Common myeloid progenitor, CD34-positive (primary cell): ENCODE measurements at regions not wholly inside any gene's neighbourhood (a gene's known extent, or its start where the extent isn't known, plus 50 kb on each side); places are given as distances from the start of the nearest gene placed in this dataset.

Source experiments
- CTCF ChIA-PET: fragments of 350-600 bp; sonication (Branson Sonifier 250); formaldehyde crosslinking; loops from one replicate; lab custom pipeline; 2021; ENCODE audit warnings: antibody characterized with exemption; lab: Charles Lee
- POLR2A ChIA-PET: fragments of 350-600 bp; sonication (Branson Sonifier 250); formaldehyde crosslinking; loops from one replicate; lab custom pipeline; 2021; ENCODE audit warnings: antibody characterized with exemption; lab: Charles Lee
- DNase-seq, 3 donors: peaks; one replicate each; pipeline versions ENCODE4 v3.0.0 to v3.0.0-alpha.2; 2013
- H3K27ac ChIP-seq, 2 experiments: 1 replicate in 1 of 2; 2 replicates in 1 of 2; pipeline ENCODE4 v1.7.0; 2013; ENCODE audit warnings: inconsistent platforms in 2 of 2, low read length in 2 of 2, mild to moderate bottlenecking in 2 of 2, low read depth in 1 of 2, moderate library complexity in 1 of 2; ENCODE audit not compliant: severe bottlenecking in 2 of 2, insufficient read depth in 1 of 2, poor library complexity in 1 of 2
- H3K27me3 ChIP-seq, 5 experiments: replicated peaks in 2 of 5; 1 replicate in 3 of 5; 2 replicates in 2 of 5; pipeline versions ENCODE4 v1.6.1 to v1.7.0; 2013; ENCODE audit warnings: low read length in 4 of 5, mild to moderate bottlenecking in 2 of 5, moderate library complexity in 2 of 5, inconsistent platforms in 1 of 5; ENCODE audit not compliant: insufficient read depth in 5 of 5, control insufficient read depth in 4 of 5
- H3K36me3 ChIP-seq, 4 experiments: 1 replicate in 2 of 4; 2 replicates in 2 of 4; pipeline versions ENCODE4 v1.6.1 to v1.7.0; 2013; ENCODE audit warnings: low read length in 3 of 4, control low read depth in 1 of 4, mild to moderate bottlenecking in 1 of 4; ENCODE audit not compliant: control insufficient read depth in 4 of 4, insufficient read depth in 4 of 4
- H3K4me1 ChIP-seq, 4 experiments: 1 replicate in 3 of 4; 2 replicates in 1 of 4; pipeline versions ENCODE4 v1.6.1 to v1.7.1; 2013; ENCODE audit warnings: low read length in 3 of 4, mild to moderate bottlenecking in 3 of 4, control low read depth in 1 of 4, inconsistent platforms in 1 of 4, moderate library complexity in 1 of 4; ENCODE audit not compliant: control insufficient read depth in 4 of 4, insufficient read depth in 4 of 4; ENCODE audit errors: control extremely low read depth in 1 of 4
- H3K4me3 ChIP-seq, 7 experiments: 1 replicate in 4 of 7; 2 replicates in 3 of 7; pipeline versions ENCODE4 v1.5.1 to v1.7.0; 2013; ENCODE audit warnings: mild to moderate bottlenecking in 7 of 7, low read length in 6 of 7, moderate library complexity in 6 of 7, inconsistent platforms in 2 of 7, low read depth in 2 of 7, control low read depth in 1 of 7; ENCODE audit not compliant: insufficient read depth in 4 of 7, control insufficient read depth in 1 of 7; ENCODE audit errors: extremely low read depth in 1 of 7
- H3K9me3 ChIP-seq, 5 experiments: 1 replicate in 4 of 5; 2 replicates in 1 of 5; pipeline versions ENCODE4 v1.6.1 to v1.7.1; 2013; ENCODE audit warnings: low read length in 4 of 5, mild to moderate bottlenecking in 2 of 5, inconsistent platforms in 1 of 5, low read depth in 1 of 5, moderate library complexity in 1 of 5; ENCODE audit not compliant: control insufficient read depth in 4 of 5, insufficient read depth in 2 of 5; ENCODE audit errors: control extremely low read depth in 1 of 5
- WGBS: methylation state at CpG from one replicate; pipeline ENCODE4 v1.1.5; 2013; ENCODE audit not compliant: insufficient coverage; 5-methylcytosine and 5-hydroxymethylcytosine counted together

DNA sequence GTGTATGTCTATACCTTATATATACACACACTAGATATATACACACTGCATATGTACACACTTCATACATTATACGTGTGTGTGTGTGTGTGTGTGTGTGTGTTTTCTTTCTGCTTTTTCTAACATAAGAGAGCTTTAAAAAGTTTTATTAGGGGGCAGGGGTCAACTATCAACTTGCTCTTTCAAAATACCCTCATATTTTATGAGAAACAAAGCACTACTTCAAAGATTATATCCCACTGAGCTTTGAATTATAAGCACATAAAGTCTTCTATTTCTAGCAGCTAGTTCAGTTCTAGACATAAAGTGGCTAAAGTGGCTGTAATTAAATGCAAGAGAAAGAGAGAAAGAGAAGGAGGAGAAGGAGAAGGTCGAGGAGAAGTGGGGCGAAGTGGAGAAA, 1361.3 kb downstream of the ZPLD1 start:
- no peaks in the 10 kb centered on the region for H3K4me1 ChIP-seq
- ChIA-PET POLR2A (no interaction called here), CTCF (no interaction called here)
- no CpG with 5 or more reads among the region's 3 CpGs for WGBS
- no peak for DNase-seq
- H3K9me3 ChIP-seq, result no peaks in the 10 kb centered on the region
- no peak overlapping the region for H3K27ac ChIP-seq
- no peaks in the 10 kb centered on the region for H3K27me3 ChIP-seq
- no peaks in the 10 kb centered on the region for H3K36me3 ChIP-seq
- no peak overlapping the region for H3K4me3 ChIP-seq

DNA sequence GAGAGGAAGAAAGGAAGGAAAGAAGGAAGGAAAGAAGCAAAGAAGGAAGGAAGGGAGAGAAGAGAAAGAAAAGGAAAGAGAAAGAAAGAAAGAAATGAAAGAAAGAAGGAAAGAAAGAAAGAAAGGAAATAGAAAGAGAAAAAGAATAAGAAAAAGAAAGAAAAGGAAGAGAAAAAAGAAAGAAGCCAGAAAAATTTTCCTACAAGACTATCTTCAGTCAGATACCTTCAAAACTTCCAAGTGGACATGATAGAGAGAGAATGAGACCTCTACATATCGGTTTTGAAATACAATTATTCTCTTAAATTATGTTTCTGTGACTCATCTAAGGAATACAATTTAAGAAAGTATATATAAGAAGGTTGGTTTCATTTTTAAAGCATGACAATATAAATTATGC, 1369.0 kb downstream of the ZPLD1 start:
- Histone ChIP-seq H3K27ac (no peak overlapping the region), H3K4me1 (no peaks in the 10 kb centered on the region), H3K9me3 (peaks cover 0 to 6% (median 0%) of the 10 kb centered on the region in 5 experiments), H3K27me3 (no peaks in the 10 kb centered on the region), H3K36me3 (no peaks in the 10 kb centered on the region), H3K4me3 (no peak overlapping the region)
- ChIA-PET CTCF (no interaction called here), POLR2A (no interaction called here)
- DNase-seq, result no peak
- WGBS, result no CpG with 5 or more reads among the region's 1 CpG

DNA sequence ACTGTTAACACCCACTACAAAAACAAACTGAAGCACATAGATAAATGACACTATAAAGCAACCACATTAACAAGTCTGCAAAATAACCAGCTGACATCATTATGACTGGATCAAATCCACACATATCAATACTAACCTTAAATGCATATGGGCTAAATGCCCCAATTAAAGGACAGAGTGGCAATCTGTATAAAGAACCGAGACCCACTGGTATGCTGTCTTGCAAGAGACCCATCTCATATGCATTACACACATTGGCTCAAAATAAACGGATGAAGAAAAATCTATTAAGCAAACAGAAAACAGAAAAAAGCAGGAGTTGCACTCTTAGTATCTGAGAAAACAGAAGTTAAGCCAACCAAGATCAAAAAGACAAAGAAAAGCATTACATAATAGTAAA, 1375.4 kb downstream of the ZPLD1 start:
- H3K9me3 ChIP-seq, result peaks cover 0 to 8% (median 0%) of the 10 kb centered on the region in 5 experiments
- DNase-seq, result no peak
- no peak overlapping the region for H3K27ac ChIP-seq
- H3K4me1 ChIP-seq, result no peaks in the 10 kb centered on the region
- ChIA-PET CTCF (no interaction called here), POLR2A (no interaction called here)
- 100% methylated on average over 2 of the region's 2 CpGs for WGBS
- no peaks in the 10 kb centered on the region for H3K27me3 ChIP-seq
- no peaks in the 10 kb centered on the region for H3K36me3 ChIP-seq
- H3K4me3 ChIP-seq, result no peak overlapping the region

DNA sequence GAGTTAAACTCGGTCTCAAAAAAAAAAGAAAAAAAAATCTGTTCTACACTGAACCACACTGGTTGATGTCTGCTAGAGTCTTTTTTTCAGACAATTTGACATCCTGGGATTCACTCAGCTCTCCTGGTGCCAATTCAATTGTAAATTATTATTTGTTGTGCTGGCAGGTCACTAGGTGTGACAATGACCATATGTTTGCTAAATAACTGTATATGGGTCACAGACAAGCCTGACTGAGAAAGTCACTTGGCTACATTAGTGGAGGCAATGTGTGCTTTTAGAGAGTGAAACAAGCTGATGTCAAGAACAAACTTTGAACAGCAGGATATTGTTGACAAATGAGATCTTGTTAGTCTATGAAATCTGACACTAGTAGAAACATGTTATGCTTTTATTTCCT, 1379.1 kb downstream of the ZPLD1 start:
- Histone ChIP-seq H3K4me3 (no peak overlapping the region), H3K9me3 (peaks cover 0 to 1% (median 0%) of the 10 kb centered on the region in 5 experiments), H3K36me3 (no peaks in the 10 kb centered on the region), H3K27me3 (no peaks in the 10 kb centered on the region), H3K27ac (no peak overlapping the region), H3K4me1 (no peaks in the 10 kb centered on the region)
- CTCF ChIA-PET, result no interaction called here
- WGBS, result 100% methylated on average over 1 of the region's 1 CpG
- no peak for DNase-seq
- POLR2A ChIA-PET, result no interaction called here

DNA sequence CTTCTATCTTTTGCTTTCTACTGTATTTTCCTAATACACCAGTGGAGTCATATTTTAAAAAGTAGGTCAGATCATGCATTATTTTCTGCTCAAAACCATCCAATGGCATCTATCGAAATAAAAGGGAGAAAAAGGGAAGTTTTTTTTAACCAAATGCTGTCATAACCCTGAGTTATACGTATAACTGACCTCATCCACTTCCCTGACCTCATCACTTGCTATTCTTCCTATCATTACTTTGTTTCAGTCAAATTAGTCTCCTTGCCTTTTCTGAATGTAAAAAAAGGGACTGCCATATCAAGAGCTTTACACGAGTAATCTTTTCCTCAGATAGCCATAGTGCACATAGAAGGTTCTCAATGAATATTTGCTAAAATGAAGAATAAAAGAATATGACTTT, 1383.6 kb downstream of the ZPLD1 start:
- Histone ChIP-seq H3K4me3 (no peak overlapping the region), H3K36me3 (no peaks in the 10 kb centered on the region), H3K9me3 (no peaks in the 10 kb centered on the region), H3K27me3 (no peaks in the 10 kb centered on the region), H3K4me1 (no peaks in the 10 kb centered on the region), H3K27ac (no peak overlapping the region)
- CTCF ChIA-PET, result no interaction called here
- POLR2A ChIA-PET, result no interaction called here
- WGBS, result 60% methylated on average over 1 of the region's 3 CpGs
- DNase-seq, result no peak

DNA sequence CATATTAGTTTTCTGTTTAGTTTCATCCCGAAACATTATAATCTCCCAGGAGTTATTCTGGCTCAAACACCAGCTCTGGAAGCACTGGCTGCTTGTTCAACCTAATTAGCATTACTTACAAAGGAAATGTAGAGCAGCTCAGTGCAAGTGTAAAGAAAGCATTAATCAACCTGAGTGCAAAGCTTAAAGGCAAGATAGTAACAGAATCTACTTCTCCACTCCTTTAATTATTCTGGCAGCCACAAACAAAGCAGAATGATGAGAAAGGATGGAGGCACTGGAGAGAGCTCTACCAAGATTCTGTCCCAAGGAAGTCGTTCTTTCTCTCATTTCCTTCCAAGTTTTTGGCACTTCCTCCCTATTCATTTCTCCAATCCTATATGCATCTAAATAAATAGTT, 1384.0 kb downstream of the ZPLD1 start:
- Histone ChIP-seq H3K4me1 (no peaks in the 10 kb centered on the region), H3K27ac (no peak overlapping the region), H3K9me3 (no peaks in the 10 kb centered on the region), H3K36me3 (no peaks in the 10 kb centered on the region), H3K4me3 (no peak overlapping the region), H3K27me3 (no peaks in the 10 kb centered on the region)
- WGBS, result 40% methylated on average over 1 of the region's 2 CpGs
- ChIA-PET CTCF (no interaction called here), POLR2A (no interaction called here)
- no peak for DNase-seq

DNA sequence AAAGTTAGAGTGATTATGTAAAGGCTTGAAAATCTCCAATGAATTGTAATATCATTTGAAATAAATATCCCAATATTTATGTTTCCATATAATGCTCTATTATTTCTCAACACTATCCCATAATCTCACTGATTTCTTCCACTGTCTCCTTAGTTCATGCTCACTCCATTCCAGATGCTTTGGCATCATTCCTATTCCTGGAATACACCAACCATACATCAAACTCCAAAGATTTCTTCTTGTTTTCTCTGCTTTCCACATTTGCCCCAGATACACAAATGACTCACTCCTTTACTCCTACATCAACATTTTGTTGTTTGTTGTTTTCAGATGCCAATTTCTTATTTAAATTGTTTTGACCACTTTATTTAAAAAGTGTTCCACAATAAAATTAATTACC, 1390.8 kb downstream of the ZPLD1 start:
- no peaks in the 10 kb centered on the region for H3K36me3 ChIP-seq
- no peak for DNase-seq
- CTCF ChIA-PET, result no interaction called here
- peaks cover 0 to 4% (median 0%) of the 10 kb centered on the region in 5 experiments for H3K9me3 ChIP-seq
- no peak overlapping the region for H3K27ac ChIP-seq
- POLR2A ChIA-PET, result no interaction called here
- no peak overlapping the region for H3K4me3 ChIP-seq
- no peaks in the 10 kb centered on the region for H3K27me3 ChIP-seq
- H3K4me1 ChIP-seq, result no peaks in the 10 kb centered on the region
